ENCODE measurements at regions not wholly inside any gene's neighbourhood (a gene's known extent, or its start where the extent isn't known, plus 50 kb on each side); places are given as distances from the start of the nearest gene placed in this dataset.

DNA sequence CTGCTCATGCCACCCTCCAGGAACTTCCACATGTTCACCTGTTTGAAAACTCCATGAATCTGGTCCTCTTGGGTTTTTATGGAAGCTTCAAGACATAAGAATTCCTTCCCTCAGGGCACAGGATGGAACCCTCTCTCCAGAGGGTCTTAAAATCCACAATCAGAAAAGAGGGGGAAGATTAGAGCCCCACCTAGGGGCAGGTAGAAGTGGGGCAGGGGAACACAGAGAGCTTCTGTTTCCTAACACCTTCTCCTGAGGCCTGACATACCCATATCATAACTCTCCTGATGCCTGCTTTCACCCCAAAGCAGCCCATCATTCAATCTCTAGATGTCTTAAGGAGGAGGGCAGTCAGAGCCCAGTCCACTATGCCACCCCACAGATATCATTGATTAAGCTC, 1087.7 kb upstream of the ARRDC3 start:
- no peak overlapping the region for H3K4me3 Mint-ChIP-seq
- ChIA-PET POLR2A (no interaction called here), CTCF (no interaction called here)
- DNase-seq (no peak), ATAC-seq (no peak)
- H3K27me3 Mint-ChIP-seq = no peaks in the 10 kb centered on the region
- H3K9me3 Mint-ChIP-seq (ENCODE audit: low read depth) = peaks cover 13% of the 10 kb centered on the region
- H3K27ac Mint-ChIP-seq = no peak overlapping the region
- no peaks in the 10 kb centered on the region for H3K36me3 Mint-ChIP-seq (ENCODE audit: low read depth)
- intact Hi-C loops (cut with DNase I, micrococcal nuclease) = no loop called here
- H3K4me1 Mint-ChIP-seq = no peaks in the 10 kb centered on the region

DNA sequence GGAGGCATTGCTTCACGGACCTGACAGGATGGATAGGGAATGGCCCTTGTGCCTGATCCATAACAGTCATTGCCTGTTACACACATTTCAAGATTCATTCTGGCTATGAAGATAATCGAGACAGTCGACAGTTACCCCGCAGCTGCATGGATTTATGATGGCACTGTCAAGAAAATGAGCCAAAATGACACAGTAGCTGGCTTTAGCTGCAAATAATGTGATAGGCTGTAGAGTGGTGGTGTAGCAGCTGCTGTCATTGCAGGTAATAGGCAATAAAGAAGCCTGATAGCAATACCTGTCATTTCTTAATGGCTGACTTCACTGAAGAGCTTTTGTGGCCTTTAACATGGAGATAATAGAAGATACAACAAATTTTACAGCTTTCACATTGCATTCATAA, 1085.2 kb upstream of the ARRDC3 start:
- H3K4me1 Mint-ChIP-seq = no peaks in the 10 kb centered on the region
- ChIA-PET CTCF (interaction anchor here (0.6 kb wide), 1 partner anchor 929 kb away, joined by 3 read pairs; no protein-coding TSS in a partner anchor), POLR2A (no interaction called here)
- H3K27ac Mint-ChIP-seq = no peak overlapping the region
- H3K4me3 Mint-ChIP-seq = no peak overlapping the region
- no peaks in the 10 kb centered on the region for H3K36me3 Mint-ChIP-seq (ENCODE audit: low read depth)
- intact Hi-C loops (cut with DNase I, micrococcal nuclease) = no loop called here
- no peak for DNase-seq
- no peak for ATAC-seq
- no peaks in the 10 kb centered on the region for H3K27me3 Mint-ChIP-seq
- peaks cover 9% of the 10 kb centered on the region for H3K9me3 Mint-ChIP-seq (ENCODE audit: low read depth)

DNA sequence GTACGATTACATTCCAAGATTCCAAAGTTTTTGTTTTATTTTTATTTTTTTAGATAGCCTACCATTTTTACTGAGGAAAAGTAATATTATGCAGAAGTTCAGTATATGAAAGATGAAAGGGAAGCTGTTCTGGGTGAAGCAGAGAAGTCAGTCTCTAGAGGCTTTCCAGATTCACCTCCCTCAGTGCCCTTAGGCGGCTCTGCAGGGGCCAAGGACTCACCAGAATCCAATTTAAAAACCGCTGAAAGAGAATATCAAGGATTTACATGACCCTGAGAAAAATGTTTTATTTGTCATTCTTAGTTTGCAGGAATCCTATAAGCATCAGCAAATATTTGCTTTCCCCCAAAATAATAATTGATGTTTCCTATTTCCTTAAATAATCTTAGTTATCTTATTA, 1084.6 kb upstream of the ARRDC3 start:
- ChIA-PET POLR2A (no interaction called here), CTCF (no interaction called here)
- intact Hi-C loops (cut with DNase I, micrococcal nuclease) = no loop called here
- no peak for DNase-seq
- Mint-ChIP-seq H3K27me3 (no peaks in the 10 kb centered on the region), H3K9me3 (ENCODE audit: low read depth) (peaks cover 6% of the 10 kb centered on the region), H3K27ac (no peak overlapping the region), H3K36me3 (ENCODE audit: low read depth) (no peaks in the 10 kb centered on the region), H3K4me3 (no peak overlapping the region), H3K4me1 (no peaks in the 10 kb centered on the region)
- ATAC-seq = no peak

DNA sequence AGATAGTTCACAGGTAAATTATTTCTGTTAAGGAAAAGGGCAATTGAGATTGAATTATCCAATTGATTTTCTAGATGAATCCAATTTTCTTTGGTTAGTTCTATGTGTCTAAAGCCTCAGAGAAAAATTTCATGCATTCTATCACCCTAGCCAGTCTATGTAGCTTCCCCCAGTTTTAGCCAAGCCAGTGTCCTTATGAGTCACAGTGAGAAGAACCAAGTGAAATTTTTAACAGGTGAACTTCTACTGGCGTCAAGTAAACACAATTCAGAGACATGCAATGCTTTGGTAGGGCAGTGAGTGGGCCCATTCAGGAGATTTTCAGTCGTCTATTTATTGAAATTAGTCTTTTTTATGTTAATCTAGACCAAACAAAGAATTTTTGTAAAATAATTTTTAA, 1077.4 kb upstream of the ARRDC3 start:
- ATAC-seq (no peak), DNase-seq (no peak)
- Mint-ChIP-seq H3K27me3 (no peaks in the 10 kb centered on the region), H3K4me1 (no peaks in the 10 kb centered on the region), H3K36me3 (ENCODE audit: low read depth) (no peaks in the 10 kb centered on the region), H3K4me3 (no peak overlapping the region), H3K27ac (no peak overlapping the region), H3K9me3 (ENCODE audit: low read depth) (no peaks in the 10 kb centered on the region)
- CTCF ChIA-PET = no interaction called here
- POLR2A ChIA-PET = no interaction called here
- intact Hi-C loops (cut with DNase I, micrococcal nuclease) = no loop called here

DNA sequence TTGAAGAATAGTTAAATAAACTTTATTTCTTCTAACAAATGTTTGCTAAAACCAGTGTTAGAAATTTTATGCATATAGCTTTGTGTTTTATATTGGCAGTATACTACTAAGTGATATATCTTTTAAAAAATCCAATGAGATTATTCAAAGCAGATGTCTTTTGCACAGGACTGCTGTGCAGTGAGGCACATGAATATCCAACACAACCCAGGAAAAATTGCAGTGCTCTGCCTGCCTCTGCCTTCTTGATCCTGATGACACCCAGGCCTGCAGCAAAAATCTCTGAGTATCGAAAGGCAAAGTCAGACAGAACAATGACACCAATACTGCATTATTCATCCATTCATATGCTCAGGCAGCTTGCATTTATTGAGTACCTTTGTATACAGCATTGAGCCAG, 1076.5 kb upstream of the ARRDC3 start:
- intact Hi-C loops (cut with DNase I, micrococcal nuclease) = no loop called here
- CTCF ChIA-PET = no interaction called here
- POLR2A ChIA-PET = no interaction called here
- Mint-ChIP-seq H3K27me3 (no peaks in the 10 kb centered on the region), H3K27ac (no peak overlapping the region), H3K9me3 (ENCODE audit: low read depth) (no peaks in the 10 kb centered on the region), H3K36me3 (ENCODE audit: low read depth) (no peaks in the 10 kb centered on the region), H3K4me1 (no peaks in the 10 kb centered on the region), H3K4me3 (no peak overlapping the region)
- DNase-seq (no peak), ATAC-seq (no peak)

DNA sequence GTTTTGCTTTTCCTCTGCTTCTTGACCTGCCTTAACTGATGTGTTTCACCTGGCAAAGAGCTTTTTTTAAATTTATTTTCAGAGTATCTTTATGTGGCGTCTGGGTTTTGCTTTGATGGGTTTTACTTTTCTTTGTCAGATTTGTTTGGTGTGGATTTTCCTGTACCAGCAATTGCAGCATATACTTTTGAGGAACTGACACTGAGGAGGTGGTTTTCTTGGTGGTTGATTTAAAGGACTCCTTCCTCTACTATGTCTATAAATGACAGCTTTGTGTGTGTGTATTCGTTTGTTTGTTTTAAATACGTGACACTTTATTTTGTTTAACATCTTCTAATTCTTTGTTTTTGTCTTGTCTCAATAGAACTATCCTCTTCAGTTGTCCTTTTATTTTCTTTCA, 1071.9 kb upstream of the ARRDC3 start:
- intact Hi-C loops (cut with DNase I, micrococcal nuclease) = no loop called here
- H3K4me3 Mint-ChIP-seq = no peak overlapping the region
- no peaks in the 10 kb centered on the region for H3K9me3 Mint-ChIP-seq (ENCODE audit: low read depth)
- no peak for ATAC-seq
- POLR2A ChIA-PET = no interaction called here
- no peak for DNase-seq
- H3K27me3 Mint-ChIP-seq = no peaks in the 10 kb centered on the region
- no peak overlapping the region for H3K27ac Mint-ChIP-seq
- H3K36me3 Mint-ChIP-seq (ENCODE audit: low read depth) = no peaks in the 10 kb centered on the region
- CTCF ChIA-PET = no interaction called here
- no peaks in the 10 kb centered on the region for H3K4me1 Mint-ChIP-seq

DNA sequence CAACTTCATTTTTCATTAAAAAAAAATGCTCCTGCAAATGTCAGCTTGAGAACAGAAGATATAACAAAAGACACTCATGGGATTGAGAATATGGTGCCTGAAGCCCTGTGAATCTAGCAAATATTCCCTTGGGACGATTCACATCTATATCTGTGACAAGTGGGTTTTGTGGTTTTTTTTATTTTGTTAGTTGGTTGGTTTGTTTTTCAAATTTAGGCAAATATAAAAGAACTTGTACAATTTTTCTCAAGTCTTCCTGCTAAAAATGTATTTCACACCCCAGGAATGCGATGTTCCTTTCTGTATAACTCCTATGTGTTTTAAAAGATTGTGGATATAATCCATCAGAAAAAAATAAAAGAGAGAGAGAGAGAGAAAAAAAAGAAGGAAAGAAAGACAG, 1061.8 kb upstream of the ARRDC3 start:
- peaks cover 2% of the 10 kb centered on the region for H3K9me3 Mint-ChIP-seq (ENCODE audit: low read depth)
- no peak overlapping the region for H3K4me3 Mint-ChIP-seq
- H3K27ac Mint-ChIP-seq = no peak overlapping the region
- H3K36me3 Mint-ChIP-seq (ENCODE audit: low read depth) = no peaks in the 10 kb centered on the region
- ChIA-PET POLR2A (no interaction called here), CTCF (no interaction called here)
- DNase-seq = no peak
- intact Hi-C loops (cut with DNase I, micrococcal nuclease) = no loop called here
- H3K4me1 Mint-ChIP-seq = no peaks in the 10 kb centered on the region
- ATAC-seq = no peak
- no peaks in the 10 kb centered on the region for H3K27me3 Mint-ChIP-seq

DNA sequence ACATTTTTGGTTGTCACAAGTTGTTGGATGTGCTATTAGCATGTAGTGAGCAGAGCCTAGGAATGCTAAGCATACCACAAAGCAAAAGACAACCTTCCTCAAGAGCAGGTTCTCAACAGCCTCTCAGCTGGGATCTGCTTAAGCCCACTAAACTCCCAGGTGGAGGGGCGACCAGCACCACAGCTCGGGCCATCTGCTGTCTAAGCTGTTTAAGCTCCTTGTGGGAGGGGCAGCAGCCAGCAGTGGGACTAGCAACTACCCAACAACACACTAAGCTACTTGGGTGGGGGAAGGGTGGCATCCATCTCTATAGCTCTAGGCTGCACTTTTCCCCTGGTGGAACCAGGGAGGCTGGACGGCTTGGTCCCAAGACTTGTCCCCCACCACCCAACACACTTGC, 1052.7 kb upstream of the ARRDC3 start:
- DNase-seq (no peak), ATAC-seq (no peak)
- Mint-ChIP-seq H3K9me3 (ENCODE audit: low read depth) (peaks cover 14% of the 10 kb centered on the region), H3K4me3 (no peak overlapping the region), H3K27ac (no peak overlapping the region), H3K27me3 (no peaks in the 10 kb centered on the region), H3K4me1 (no peaks in the 10 kb centered on the region), H3K36me3 (ENCODE audit: low read depth) (no peaks in the 10 kb centered on the region)
- intact Hi-C loops (cut with DNase I, micrococcal nuclease) = no loop called here
- CTCF ChIA-PET = no interaction called here
- POLR2A ChIA-PET = no interaction called here

DNA sequence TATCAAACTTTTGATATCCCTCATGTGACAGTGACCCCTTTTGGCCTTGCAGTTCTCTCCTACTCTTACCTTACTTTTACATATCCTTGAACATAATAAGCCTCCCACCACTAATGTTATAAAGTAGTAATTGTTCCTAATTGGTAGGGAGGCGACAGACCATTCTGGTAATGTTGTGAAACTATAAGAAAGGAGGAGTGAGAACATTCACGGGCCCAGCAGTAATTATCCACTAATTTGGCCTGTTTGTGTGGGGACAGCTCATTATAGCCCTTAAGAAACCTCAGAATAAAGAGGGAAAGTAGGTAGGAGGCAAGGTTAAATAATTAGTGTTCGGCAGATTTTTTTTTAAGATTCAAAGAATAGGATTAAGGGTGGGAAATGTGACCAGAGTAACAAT, 1046.5 kb upstream of the ARRDC3 start:
- H3K36me3 Mint-ChIP-seq (ENCODE audit: low read depth) = no peaks in the 10 kb centered on the region
- no peak overlapping the region for H3K27ac Mint-ChIP-seq
- intact Hi-C loops (cut with DNase I, micrococcal nuclease) = no loop called here
- peaks cover 4% of the 10 kb centered on the region for H3K9me3 Mint-ChIP-seq (ENCODE audit: low read depth)
- no peaks in the 10 kb centered on the region for H3K27me3 Mint-ChIP-seq
- no peak overlapping the region for H3K4me3 Mint-ChIP-seq
- ATAC-seq (no peak), DNase-seq (no peak)
- POLR2A ChIA-PET = no interaction called here
- CTCF ChIA-PET = interaction anchor here (0.7 kb wide), 1 partner anchor 125 kb away, joined by 3 read pairs; no protein-coding TSS in a partner anchor
- H3K4me1 Mint-ChIP-seq = no peaks in the 10 kb centered on the region

DNA sequence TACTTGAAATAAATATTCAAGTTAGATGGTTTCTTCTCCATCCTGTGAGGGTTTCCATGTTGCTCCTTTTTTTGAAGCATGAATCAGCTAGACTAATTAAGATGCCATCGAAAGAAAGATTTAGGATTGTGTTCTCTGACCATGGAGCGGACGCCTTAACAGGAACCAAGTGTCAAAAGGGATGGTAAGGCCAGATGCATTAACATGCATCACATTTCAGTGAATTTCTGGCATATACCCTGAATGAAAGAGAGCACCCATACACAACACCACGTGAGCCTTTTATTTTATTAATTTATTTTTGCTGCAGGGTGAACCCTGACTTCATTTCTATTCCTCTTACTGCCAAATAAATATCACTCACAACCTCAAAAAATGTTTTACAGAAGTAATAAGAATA, 1045.3 kb upstream of the ARRDC3 start:
- no peak for ATAC-seq
- H3K36me3 Mint-ChIP-seq (ENCODE audit: low read depth) = no peaks in the 10 kb centered on the region
- CTCF ChIA-PET = no interaction called here
- intact Hi-C loops (cut with DNase I, micrococcal nuclease) = no loop called here
- H3K4me1 Mint-ChIP-seq = no peaks in the 10 kb centered on the region
- POLR2A ChIA-PET = no interaction called here
- no peak overlapping the region for H3K4me3 Mint-ChIP-seq
- H3K27me3 Mint-ChIP-seq = no peaks in the 10 kb centered on the region
- peaks cover 7% of the 10 kb centered on the region for H3K9me3 Mint-ChIP-seq (ENCODE audit: low read depth)
- no peak for DNase-seq
- no peak overlapping the region for H3K27ac Mint-ChIP-seq

DNA sequence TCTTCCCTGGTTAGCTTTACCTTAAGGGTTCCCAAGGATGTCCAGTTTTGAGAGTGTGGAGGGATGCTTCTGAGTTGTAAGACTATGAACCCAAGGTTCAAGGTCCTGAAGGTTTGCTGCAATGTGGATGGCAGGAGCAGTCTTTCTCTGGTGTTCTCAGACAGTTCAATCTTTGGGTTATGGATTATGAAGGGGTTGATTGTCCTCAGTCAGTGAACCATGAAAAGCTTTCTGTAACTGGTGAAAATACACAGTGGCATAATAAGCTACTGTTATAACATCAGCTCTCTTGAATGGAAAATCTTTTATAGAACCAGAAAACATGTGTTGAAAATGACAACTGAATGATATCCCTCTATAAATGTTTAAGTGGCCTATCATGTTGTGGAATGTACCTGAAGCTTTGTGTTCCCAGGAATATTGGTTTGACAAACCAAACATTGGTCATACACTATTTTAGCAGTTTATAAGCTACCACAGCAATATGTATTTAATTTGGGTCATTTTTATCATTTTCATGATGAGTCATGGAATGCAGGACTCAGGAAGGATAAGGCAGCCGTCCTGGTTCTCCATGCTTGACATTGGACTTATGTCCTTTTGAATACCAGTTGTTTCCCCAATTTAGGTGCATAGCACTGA, 1041.8 kb upstream of the ARRDC3 start:
- Mint-ChIP-seq H3K9me3 (ENCODE audit: low read depth) (peaks cover 10% of the 10 kb centered on the region), H3K27ac (no peak overlapping the region), H3K4me3 (no peak overlapping the region), H3K27me3 (no peaks in the 10 kb centered on the region), H3K36me3 (ENCODE audit: low read depth) (no peaks in the 10 kb centered on the region), H3K4me1 (no peaks in the 10 kb centered on the region)
- ChIA-PET POLR2A (no interaction called here), CTCF (no interaction called here)
- no peak for ATAC-seq
- intact Hi-C loops (cut with DNase I, micrococcal nuclease) = no loop called here
- DNase-seq = no peak

DNA sequence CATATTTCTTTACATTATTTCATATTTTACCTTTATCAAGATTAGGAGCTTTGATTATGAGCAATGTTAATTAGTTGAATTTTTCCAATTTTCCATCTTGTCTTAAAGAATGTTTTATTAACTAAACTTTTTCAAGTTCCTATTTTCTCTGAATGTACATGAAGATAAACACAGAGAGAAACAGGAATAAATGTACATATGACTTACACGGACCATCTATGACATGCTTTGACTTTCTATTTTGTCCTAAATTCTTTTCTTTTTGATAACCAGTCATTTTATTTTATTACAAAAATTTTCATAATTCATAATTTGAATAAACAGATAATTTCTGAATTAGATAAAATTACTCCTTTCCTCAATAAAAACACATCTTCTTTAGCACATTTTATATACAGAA, 1038.8 kb upstream of the ARRDC3 start:
- intact Hi-C loops (cut with DNase I, micrococcal nuclease) = no loop called here
- DNase-seq = no peak
- Mint-ChIP-seq H3K27ac (no peak overlapping the region), H3K4me1 (no peaks in the 10 kb centered on the region), H3K27me3 (no peaks in the 10 kb centered on the region), H3K9me3 (ENCODE audit: low read depth) (peaks cover 10% of the 10 kb centered on the region), H3K4me3 (no peak overlapping the region), H3K36me3 (ENCODE audit: low read depth) (no peaks in the 10 kb centered on the region)
- ChIA-PET POLR2A (no interaction called here), CTCF (no interaction called here)
- ATAC-seq = no peak

DNA sequence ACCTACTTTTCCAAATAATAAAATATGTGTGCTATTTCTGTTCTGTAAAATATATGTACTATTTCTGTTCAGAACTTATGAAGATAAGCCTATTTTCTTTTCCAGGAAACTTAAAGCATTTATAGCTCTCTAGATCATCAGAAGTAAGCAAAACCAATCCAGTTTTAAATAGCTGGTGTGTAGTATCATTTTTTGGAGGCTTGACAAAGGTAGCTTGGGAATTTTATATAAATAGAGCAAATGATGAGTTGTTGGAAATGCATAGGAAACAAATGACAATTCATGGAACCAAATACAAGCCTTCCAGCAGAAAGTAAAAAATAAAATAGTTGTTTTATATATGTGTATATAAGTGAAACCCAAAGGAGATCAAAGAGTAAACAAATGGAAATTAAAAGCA, 1038.1 kb upstream of the ARRDC3 start:
- CTCF ChIA-PET = no interaction called here
- Mint-ChIP-seq H3K27ac (no peak overlapping the region), H3K9me3 (ENCODE audit: low read depth) (peaks cover 10% of the 10 kb centered on the region), H3K4me3 (no peak overlapping the region), H3K36me3 (ENCODE audit: low read depth) (no peaks in the 10 kb centered on the region), H3K4me1 (no peaks in the 10 kb centered on the region), H3K27me3 (no peaks in the 10 kb centered on the region)
- ATAC-seq = no peak
- DNase-seq = no peak
- intact Hi-C loops (cut with DNase I, micrococcal nuclease) = no loop called here
- POLR2A ChIA-PET = no interaction called here

Data from activated CD4-positive, alpha-beta T cell treated with anti-CD3 and anti-CD28 coated beads for 36 hours (primary cell).